ENCODE measurements at regions not wholly inside any gene's neighbourhood (a gene's known extent, or its start where the extent isn't known, plus 50 kb on each side); places are given as distances from the start of the nearest gene placed in this dataset.

DNA sequence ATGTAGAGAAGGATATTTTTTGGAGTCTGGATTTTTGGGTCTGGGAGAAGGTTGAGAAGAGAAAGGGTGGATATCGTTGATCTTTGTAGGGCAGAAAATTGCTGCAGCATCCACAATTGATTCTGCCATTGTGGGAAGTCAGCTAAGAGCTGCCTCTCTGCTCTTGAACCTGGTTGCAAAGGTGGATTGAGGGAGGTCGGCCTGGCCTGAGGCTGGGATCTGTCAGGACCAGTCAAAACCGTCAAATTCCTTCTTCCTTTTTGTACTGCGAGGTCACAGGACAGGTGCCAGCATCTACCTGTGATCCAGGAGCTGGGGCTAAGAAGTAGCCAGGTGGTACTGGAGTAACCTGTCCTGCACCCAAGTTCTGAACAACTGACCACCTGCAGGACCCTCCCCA lies 93.7 kb downstream of the SHOX start:
- TF ChIP-seq CTCF (IDR thresholded peaks at IDR 0.05) (no peak), POLR2A (IDR thresholded peaks at IDR 0.05) (no peak)

All from adrenal gland (tissue), 5 donors.